Neural cell (in vitro differentiated cells): ENCODE measurements at regions not wholly inside any gene's neighbourhood (a gene's known extent, or its start where the extent isn't known, plus 50 kb on each side); places are given as distances from the start of the nearest gene placed in this dataset.

Experiments used
- H2AFZ ChIP-seq: fragments of 200-600, 300-800 bp; sonication (generic), shearing (Covaris generic); 2 replicates; pipeline ENCODE4 v1.6.0; 2014; ENCODE audit warnings: low read depth, mild to moderate bottlenecking, antibody characterized with exemption, low read length, moderate library complexity
- H3F3A ChIP-seq: fragments of 200-600 bp; shearing (Covaris generic); 2 replicates; pipeline ENCODE4 v1.6.1; 2016; ENCODE audit warnings: mild to moderate bottlenecking, moderate library complexity, mixed read lengths, antibody characterized with exemption, low read length; ENCODE audit not compliant: insufficient read depth, poor library complexity, severe bottlenecking
- H3K27ac ChIP-seq: fragments of 200-600, 300-800 bp; sonication (generic), shearing (Covaris generic); 2 replicates; pipeline ENCODE4 v1.5.1; 2014; ENCODE audit warnings: mild to moderate bottlenecking, low read length, moderate library complexity
- H3K27me3 ChIP-seq: fragments of 300-800, 200-600 bp; sonication (generic), shearing (Covaris generic); 2 replicates; pipeline ENCODE4 v1.6.0; 2014; ENCODE audit warnings: mild to moderate bottlenecking, low read depth, low read length, moderate library complexity; ENCODE audit not compliant: insufficient read depth
- H3K36me3 ChIP-seq: fragments of 300-800, 200-600 bp; sonication (generic), shearing (Covaris generic); 2 replicates; pipeline ENCODE4 v1.5.1; 2014; ENCODE audit warnings: mild to moderate bottlenecking, antibody characterized with exemption, low read length, moderate library complexity; ENCODE audit not compliant: insufficient read depth
- H3K4me2 ChIP-seq: fragments of 300-800, 200-600 bp; sonication (generic), shearing (Covaris generic); 2 replicates; pipeline ENCODE4 v1.6.0; 2014; ENCODE audit warnings: mild to moderate bottlenecking, low read length
- H3K4me3 ChIP-seq: fragments of 300-800, 200-600 bp; sonication (generic), shearing (Covaris generic); 2 replicates; pipeline ENCODE4 v1.5.1; 2014; ENCODE audit warnings: mild to moderate bottlenecking, low read length, moderate library complexity
- H3K79me2 ChIP-seq: fragments of 200-600 bp; shearing (Covaris generic); replicated peaks from 2 replicates; pipeline ENCODE4 v1.6.0; 2014; ENCODE audit warnings: mild to moderate bottlenecking, low read length, moderate library complexity; ENCODE audit not compliant: insufficient read depth
- H3K9ac ChIP-seq: fragments of 300-800, 200-600 bp; sonication (generic), shearing (Covaris generic); 2 replicates; pipeline ENCODE4 v1.6.1; 2016; ENCODE audit warnings: mild to moderate bottlenecking, low read length, mixed read lengths
- H3K9me2 ChIP-seq: fragments of 200-600 bp; shearing (Covaris generic); 2 replicates; pipeline ENCODE4 v1.6.1; 2016; ENCODE audit warnings: mild to moderate bottlenecking, low read length, mixed read lengths; ENCODE audit not compliant: insufficient read depth
- H3K9me3 ChIP-seq: fragments of 200-600, 300-800 bp; sonication (generic), shearing (Covaris generic); 2 replicates; pipeline ENCODE4 v1.6.1; 2016; ENCODE audit warnings: mild to moderate bottlenecking, mixed run types, low read length, moderate library complexity, mixed read lengths
- H4K20me1 ChIP-seq: fragments of 200-600 bp; shearing (Covaris generic); 2 replicates; pipeline ENCODE4 v1.6.1; 2016; ENCODE audit warnings: mild to moderate bottlenecking, mixed run types; ENCODE audit not compliant: insufficient read depth
- EP300 ChIP-seq: fragments of 450-650 bp; conservative IDR thresholded peaks from 2 replicates; pipeline ENCODE4 v1.6.1; 2014; ENCODE audit warnings: antibody characterized with exemption, mild to moderate bottlenecking, moderate library complexity; ENCODE audit not compliant: poor library complexity, severe bottlenecking
- EZH2 ChIP-seq: fragments of 200-600, 300-800 bp; shearing (Covaris generic), sonication (generic); IDR thresholded peaks from 2 replicates; pipeline ENCODE4 v1.6.1; 2014; ENCODE audit warnings: antibody characterized with exemption, low read length, borderline replicate concordance, mild to moderate bottlenecking; ENCODE audit not compliant: insufficient read depth, poor library complexity, severe bottlenecking
- MXI1 ChIP-seq: fragments of 450-650 bp; conservative IDR thresholded peaks from 2 replicates; pipeline ENCODE4 v1.6.1; 2014; ENCODE audit warnings: antibody characterized with exemption, mild to moderate bottlenecking; ENCODE audit not compliant: poor library complexity, severe bottlenecking
- POLR2AphosphoS5 ChIP-seq: IDR thresholded peaks from 2 replicates; pipeline ENCODE4 v1.6.1; 2012
- RAD21 ChIP-seq: fragments of 450-650 bp; conservative IDR thresholded peaks from 2 replicates; pipeline ENCODE4 v1.6.1; 2014; ENCODE audit warnings: antibody characterized with exemption, mild to moderate bottlenecking, moderate library complexity
- SMC3 ChIP-seq: fragments of 450-650 bp; conservative IDR thresholded peaks from 2 replicates; pipeline ENCODE4 v1.6.1; 2014; ENCODE audit warnings: antibody characterized with exemption, mild to moderate bottlenecking, moderate library complexity; ENCODE audit not compliant: poor library complexity
- TAF1 ChIP-seq: IDR thresholded peaks from 2 replicates; pipeline ENCODE4 v1.6.1; 2012; ENCODE audit warnings: low read depth
- TF ChIP-seq, protein P1 (sequence below): fragments of 450-650 bp; IDR thresholded peaks from 2 replicates; pipeline ENCODE4 v1.5.1; 2014; ENCODE audit warnings: antibody characterized with exemption, mild to moderate bottlenecking, moderate library complexity; ENCODE audit not compliant: poor library complexity, severe bottlenecking

DNA sequence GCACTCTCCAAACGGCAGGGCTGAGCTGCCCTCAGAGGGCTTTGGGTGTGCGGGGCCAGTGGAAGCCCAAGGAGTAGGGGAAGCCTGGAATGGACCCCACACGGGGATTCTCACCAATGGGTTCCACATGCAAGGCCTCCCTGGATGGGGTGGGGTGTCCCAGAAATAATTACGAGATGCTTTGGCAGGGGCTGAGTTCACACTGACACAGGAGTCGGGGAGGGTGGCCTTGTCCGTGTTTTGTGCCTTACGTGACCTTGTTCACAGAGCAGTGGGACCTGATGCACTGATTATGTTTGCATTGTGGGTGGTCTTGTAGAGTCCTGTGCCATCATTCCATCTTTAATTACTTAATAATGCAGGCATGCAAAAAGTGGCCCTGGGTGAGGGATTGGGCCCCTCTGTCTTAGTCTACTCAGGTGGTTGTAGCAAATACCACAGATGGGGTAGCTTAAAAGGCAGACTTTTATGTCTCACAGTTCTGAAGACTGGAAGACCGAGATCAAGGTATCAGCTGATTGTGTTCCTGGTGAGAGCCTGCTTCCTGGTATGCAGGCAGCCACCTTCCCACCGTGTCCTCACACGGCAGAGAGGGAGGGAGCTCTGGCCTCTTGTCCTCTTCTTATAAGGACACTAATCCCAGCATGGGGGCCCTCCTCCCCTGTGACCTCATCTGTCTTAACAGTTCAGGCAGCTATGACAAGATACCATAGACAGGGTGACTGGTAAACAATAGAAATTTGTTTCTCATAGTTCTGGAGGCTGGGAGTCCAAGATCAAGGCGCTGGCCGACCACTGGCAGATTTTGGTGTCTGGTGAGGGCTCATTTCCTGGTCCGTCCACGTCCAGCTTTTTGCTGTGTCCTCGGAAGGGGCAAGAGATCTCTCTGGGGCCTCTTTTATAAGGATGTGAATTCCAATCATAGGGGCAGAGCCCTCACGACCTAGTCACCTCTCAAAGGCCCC lies 239.4 kb downstream of the IRF8 start:
- no peaks in the 10 kb centered on the region for H4K20me1 ChIP-seq
- no peaks in the 10 kb centered on the region for H3K79me2 ChIP-seq
- no peaks in the 10 kb centered on the region for H3F3A ChIP-seq
- H3K4me2 ChIP-seq, result no peak overlapping the region
- H3K27ac ChIP-seq, result peak overlapping the region; percentile 81
- peak overlapping the region; percentile 59 for H3K9ac ChIP-seq
- no peaks in the 10 kb centered on the region for H3K36me3 ChIP-seq
- H3K9me2 ChIP-seq, result no peaks in the 10 kb centered on the region
- peak overlapping the region; percentile 52 for H3K4me3 ChIP-seq
- H3K9me3 ChIP-seq, result no peaks in the 10 kb centered on the region
- no peak for TF ChIP-seq MXI1
- TF ChIP-seq, protein P1, sequence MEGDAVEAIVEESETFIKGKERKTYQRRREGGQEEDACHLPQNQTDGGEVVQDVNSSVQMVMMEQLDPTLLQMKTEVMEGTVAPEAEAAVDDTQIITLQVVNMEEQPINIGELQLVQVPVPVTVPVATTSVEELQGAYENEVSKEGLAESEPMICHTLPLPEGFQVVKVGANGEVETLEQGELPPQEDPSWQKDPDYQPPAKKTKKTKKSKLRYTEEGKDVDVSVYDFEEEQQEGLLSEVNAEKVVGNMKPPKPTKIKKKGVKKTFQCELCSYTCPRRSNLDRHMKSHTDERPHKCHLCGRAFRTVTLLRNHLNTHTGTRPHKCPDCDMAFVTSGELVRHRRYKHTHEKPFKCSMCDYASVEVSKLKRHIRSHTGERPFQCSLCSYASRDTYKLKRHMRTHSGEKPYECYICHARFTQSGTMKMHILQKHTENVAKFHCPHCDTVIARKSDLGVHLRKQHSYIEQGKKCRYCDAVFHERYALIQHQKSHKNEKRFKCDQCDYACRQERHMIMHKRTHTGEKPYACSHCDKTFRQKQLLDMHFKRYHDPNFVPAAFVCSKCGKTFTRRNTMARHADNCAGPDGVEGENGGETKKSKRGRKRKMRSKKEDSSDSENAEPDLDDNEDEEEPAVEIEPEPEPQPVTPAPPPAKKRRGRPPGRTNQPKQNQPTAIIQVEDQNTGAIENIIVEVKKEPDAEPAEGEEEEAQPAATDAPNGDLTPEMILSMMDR, result no peak
- H3K27me3 ChIP-seq, result no peaks in the 10 kb centered on the region
- peak overlapping the region; percentile 7 for H2AFZ ChIP-seq

DNA sequence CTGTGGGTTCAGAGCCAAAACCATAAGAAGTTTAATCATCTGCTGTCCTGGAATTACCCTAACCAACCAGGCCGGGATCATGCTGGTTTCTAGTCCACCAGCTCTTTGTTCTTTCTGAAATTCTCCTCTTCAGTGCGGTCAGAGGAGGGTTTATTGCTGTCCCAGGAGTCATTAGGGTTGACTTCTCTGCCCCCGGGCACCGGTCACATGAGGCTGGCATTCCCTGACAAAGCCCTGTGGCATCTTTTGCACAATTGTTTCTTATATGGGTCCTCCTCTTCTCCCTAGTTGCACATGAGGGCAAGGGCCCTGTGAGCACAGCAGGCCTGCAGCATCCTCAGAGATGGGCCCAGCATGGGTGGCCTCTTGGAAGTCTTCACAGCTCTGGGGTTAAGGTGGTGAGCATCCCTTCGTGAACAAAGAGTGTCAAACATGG lies 243.9 kb downstream of the IRF8 start:
- Histone ChIP-seq H3K27me3 (no peaks in the 10 kb centered on the region), H2AFZ (no peak overlapping the region), H3K9me2 (no peaks in the 10 kb centered on the region), H3F3A (no peaks in the 10 kb centered on the region), H3K4me3 (no peak overlapping the region), H3K9me3 (no peaks in the 10 kb centered on the region), H3K36me3 (no peaks in the 10 kb centered on the region), H3K27ac (no peak overlapping the region), H3K9ac (no peak overlapping the region), H3K79me2 (no peaks in the 10 kb centered on the region), H4K20me1 (no peaks in the 10 kb centered on the region), H3K4me2 (no peak overlapping the region)
- TF ChIP-seq POLR2AphosphoS5 (no peak), SMC3 (no peak), MXI1 (no peak), EP300 (no peak), RAD21 (no peak), TAF1 (no peak)
- TF ChIP-seq, protein P1, result no peak

DNA sequence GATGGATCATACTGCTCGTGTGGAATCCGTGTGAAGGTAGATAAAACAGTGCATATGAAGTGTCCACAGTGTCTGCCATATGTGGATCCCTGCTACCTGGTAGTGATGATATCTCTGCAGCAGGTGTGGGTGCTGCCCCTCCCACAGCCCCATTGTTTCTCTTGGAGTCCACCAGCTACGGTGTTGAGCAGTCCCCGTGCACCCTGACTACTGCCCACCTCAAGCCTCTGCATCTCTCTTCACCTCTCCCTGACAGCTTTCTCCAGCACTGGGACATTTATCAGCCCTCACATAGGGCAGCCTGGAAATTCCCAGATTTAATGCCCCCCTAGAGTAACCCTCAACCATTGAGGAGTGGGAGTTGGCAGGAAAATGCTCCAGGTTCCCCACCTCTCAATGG lies 244.7 kb downstream of the IRF8 start:
- no peak overlapping the region for H3K4me2 ChIP-seq
- no peak for TF ChIP-seq RAD21
- no peak for TF ChIP-seq TAF1
- TF ChIP-seq EZH2, result no peak
- no peaks in the 10 kb centered on the region for H4K20me1 ChIP-seq
- no peaks in the 10 kb centered on the region for H3K79me2 ChIP-seq
- no peak overlapping the region for H3K27ac ChIP-seq
- H3K9ac ChIP-seq, result no peak overlapping the region
- H3K4me3 ChIP-seq, result no peak overlapping the region
- no peaks in the 10 kb centered on the region for H3K36me3 ChIP-seq
- no peaks in the 10 kb centered on the region for H3K9me2 ChIP-seq
- no peaks in the 10 kb centered on the region for H3F3A ChIP-seq
- H3K9me3 ChIP-seq, result no peaks in the 10 kb centered on the region
- H2AFZ ChIP-seq, result no peak overlapping the region
- H3K27me3 ChIP-seq, result no peaks in the 10 kb centered on the region
